SK-N-SH (cell line): ENCODE measurements at regions not wholly inside any gene's neighbourhood (a gene's known extent, or its start where the extent isn't known, plus 50 kb on each side); places are given as distances from the start of the nearest gene placed in this dataset.
A peak's percentile ranks its signal among the peaks of the same experiment; 100 is the strongest.

Source experiments
- CTCF ChIA-PET: fragments of 300-600, 350-600 bp; formaldehyde crosslinking; extraction: SDS; loops from one replicate; lab custom pipeline; 2021; lab: Yijun Ruan, JAX
- POLR2A ChIA-PET: fragments of 350-600 bp; sonication (Branson Sonifier 250); formaldehyde crosslinking; extraction: SDS; loops from one replicate; lab custom pipeline; 2020; ENCODE audit warnings: antibody characterized with exemption, inconsistent platforms; lab: Yijun Ruan, JAX
- DNase-seq: peaks from one replicate; pipeline ENCODE4 v3.0.0; 2012
- H2AFZ ChIP-seq: fragments of 200-600 bp; sonication (generic); 2 replicates; pipeline ENCODE4 v1.8.1; 2016; ENCODE audit warnings: antibody characterized with exemption, mild to moderate bottlenecking, low read depth
- H3F3A ChIP-seq: fragments of 200-600 bp; sonication (generic); replicated peaks from 2 replicates; pipeline ENCODE3; 2016; ENCODE audit warnings: antibody characterized with exemption, mild to moderate bottlenecking; ENCODE audit not compliant: insufficient read depth
- H3K27ac ChIP-seq, 2 experiments: fragments of 200-500 bp in 1 of 2; fragments of 200-600 bp in 1 of 2; sonication (Bioruptor generic) in 1 of 2; sonication (generic), shearing (Covaris generic) in 1 of 2; 2 replicates each; pipeline versions ENCODE4 v1.5.1 to v1.6.1; 2014 to 2016; ENCODE audit warnings: low read depth in 2 of 2, inconsistent platforms in 1 of 2, low read length in 1 of 2, mild to moderate bottlenecking in 1 of 2, mixed read lengths in 1 of 2
- H3K27me3 ChIP-seq: fragments of 200-600 bp; sonication (generic), shearing (Covaris generic); 2 replicates; pipeline ENCODE4 v1.6.1; 2016; ENCODE audit warnings: mixed run types; ENCODE audit not compliant: insufficient read depth
- H3K36me3 ChIP-seq, 2 experiments: fragments of 200-500 bp in 1 of 2; fragments of 200-600 bp in 1 of 2; sonication (Bioruptor generic) in 1 of 2; sonication (generic) in 1 of 2; replicated peaks in 1 of 2; 2 replicates each; pipeline versions ENCODE3 to v1.5.1; 2014 to 2016; ENCODE audit warnings: low read length in 1 of 2, mild to moderate bottlenecking in 1 of 2; ENCODE audit not compliant: insufficient read depth in 2 of 2, control insufficient read depth in 1 of 2
- H3K4me1 ChIP-seq, 2 experiments: fragments of 200-500 bp in 1 of 2; fragments of 200-600 bp in 1 of 2; sonication (Bioruptor generic) in 1 of 2; sonication (generic), shearing (Covaris generic) in 1 of 2; 2 replicates each; pipeline versions ENCODE4 v1.5.1 to v1.6.1; 2014 to 2016; ENCODE audit warnings: low read depth in 1 of 2, low read length in 1 of 2, mixed run types in 1 of 2; ENCODE audit not compliant: insufficient read depth in 2 of 2, control insufficient read depth in 1 of 2
- H3K4me2 ChIP-seq: fragments of 200-600 bp; sonication (generic), shearing (Covaris generic); 2 replicates; pipeline ENCODE4 v1.6.1; 2017; ENCODE audit warnings: mixed run types
- H3K4me3 ChIP-seq, 2 experiments: fragments of 200-500 bp in 1 of 2; fragments of 200-600 bp in 1 of 2; sonication (Bioruptor generic) in 1 of 2; sonication (generic), shearing (Covaris generic) in 1 of 2; 2 replicates each; pipeline versions ENCODE4 v1.5.1 to v1.8.1; 2014 to 2016; ENCODE audit warnings: low read depth in 2 of 2, inconsistent platforms in 1 of 2, low read length in 1 of 2, mild to moderate bottlenecking in 1 of 2, mixed read lengths in 1 of 2, moderate library complexity in 1 of 2
- H3K79me2 ChIP-seq: fragments of 200-600 bp; sonication (generic); 2 replicates; pipeline ENCODE4 v1.8.1; 2017; ENCODE audit warnings: mild to moderate bottlenecking; ENCODE audit not compliant: insufficient read depth
- H3K9ac ChIP-seq: fragments of 200-600 bp; sonication (generic); 2 replicates; pipeline ENCODE4 v1.6.1; 2017; ENCODE audit warnings: mixed run types
- H3K9me2 ChIP-seq: fragments of 200-600 bp; sonication (generic); 2 replicates; pipeline ENCODE4 v1.6.1; 2017; ENCODE audit warnings: mixed run types
- H3K9me3 ChIP-seq: fragments of 200-600 bp; sonication (generic); 2 replicates; pipeline ENCODE4 v1.6.1; 2017; ENCODE audit warnings: mixed run types, mild to moderate bottlenecking, moderate library complexity
- H4K20me1 ChIP-seq: fragments of 200-600 bp; sonication (generic); 2 replicates; pipeline ENCODE4 v1.6.1; 2017; ENCODE audit warnings: mild to moderate bottlenecking, mixed run types; ENCODE audit not compliant: insufficient read depth
- EP300 ChIP-seq, 2 experiments: IDR thresholded peaks; 2 replicates each; pipeline versions ENCODE4 v1.4.0 to v1.6.1; 2012; ENCODE audit warnings: borderline replicate concordance in 1 of 2, low read depth in 1 of 2, low read length in 1 of 2
- POLR2AphosphoS5 ChIP-seq: IDR thresholded peaks from 2 replicates; pipeline ENCODE4 v1.6.1; 2012; ENCODE audit warnings: low read depth, low read length
- RCOR1 ChIP-seq: fragments of 150-350 bp; IDR thresholded peaks from 2 replicates; pipeline ENCODE4 v1.6.1; 2017; ENCODE audit warnings: antibody characterized with exemption, low read length
- RFX5 ChIP-seq: IDR thresholded peaks from 2 replicates; pipeline ENCODE4 v1.6.1; 2012; ENCODE audit warnings: mild to moderate bottlenecking, improper control_type of control experiment, low read length
- SMC3 ChIP-seq: IDR thresholded peaks from 2 replicates; pipeline ENCODE4 v1.6.1; 2012; ENCODE audit warnings: low read depth, low read length, improper control_type of control experiment
- TAF1 ChIP-seq: IDR thresholded peaks from 2 replicates; pipeline ENCODE4 v1.6.1; 2012; ENCODE audit warnings: low read depth, mild to moderate bottlenecking, low read length, moderate library complexity, borderline replicate concordance
- TCF12 ChIP-seq: IDR thresholded peaks from 2 replicates; pipeline ENCODE4 v1.4.0; 2012
- WGBS: methylation state at CpG from one replicate; pipeline ENCODE4 v1.1.6; 2017; ENCODE audit warnings: low lambda C conversion rate; 5-methylcytosine and 5-hydroxymethylcytosine counted together
- TF ChIP-seq, protein P1 (sequence below): fragments of 150-350 bp; IDR thresholded peaks from 2 replicates; pipeline ENCODE4 v1.6.1; 2016; ENCODE audit warnings: mild to moderate bottlenecking, low read depth, low read length
- TF ChIP-seq, protein P2 (sequence below): IDR thresholded peaks from 2 replicates; pipeline ENCODE4 v1.4.0; 2012; ENCODE audit warnings: low read depth
- TF ChIP-seq, protein P3 (sequence below): IDR thresholded peaks from 2 replicates; pipeline ENCODE4; 2012

DNA sequence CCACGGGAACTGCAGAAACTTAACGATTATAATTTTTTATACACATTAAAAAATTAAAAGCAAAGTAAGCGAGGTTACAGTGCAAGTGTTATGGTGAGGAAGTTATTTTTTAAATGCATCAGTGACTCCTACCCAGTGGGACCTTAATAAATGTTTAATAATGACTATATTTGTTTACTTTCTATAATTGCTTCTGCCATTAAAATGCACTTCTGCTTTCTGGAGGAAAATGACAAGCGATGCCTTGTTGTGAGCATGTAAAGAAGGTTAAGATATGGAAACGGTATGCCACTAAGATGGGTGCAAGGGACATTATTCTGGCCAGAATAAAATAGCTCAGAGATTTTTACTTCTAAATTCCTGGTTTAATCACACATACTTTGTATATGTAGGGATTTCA lies 252.1 kb downstream of the CDH11 start:
- Histone ChIP-seq H3K4me1 (peaks cover 2 to 13% of the 10 kb centered on the region in 2 experiments), H3K36me3 (no peaks in the 10 kb centered on the region), H3K4me3 (no peak overlapping the region), H3K9me2 (no peaks in the 10 kb centered on the region)
- 79% methylated on average over 5 of the region's 5 CpGs for WGBS
- POLR2A ChIA-PET, result no interaction called here
- TF ChIP-seq RCOR1 (no peak), EP300 (IDR thresholded peaks at IDR 0.05; ENCODE audit: borderline replicate concordance in 1 of 2, low read depth in 1 of 2, low read length in 1 of 2) (no peak), RFX5 (no peak), SMC3 (no peak)
- TF ChIP-seq, protein P1, sequence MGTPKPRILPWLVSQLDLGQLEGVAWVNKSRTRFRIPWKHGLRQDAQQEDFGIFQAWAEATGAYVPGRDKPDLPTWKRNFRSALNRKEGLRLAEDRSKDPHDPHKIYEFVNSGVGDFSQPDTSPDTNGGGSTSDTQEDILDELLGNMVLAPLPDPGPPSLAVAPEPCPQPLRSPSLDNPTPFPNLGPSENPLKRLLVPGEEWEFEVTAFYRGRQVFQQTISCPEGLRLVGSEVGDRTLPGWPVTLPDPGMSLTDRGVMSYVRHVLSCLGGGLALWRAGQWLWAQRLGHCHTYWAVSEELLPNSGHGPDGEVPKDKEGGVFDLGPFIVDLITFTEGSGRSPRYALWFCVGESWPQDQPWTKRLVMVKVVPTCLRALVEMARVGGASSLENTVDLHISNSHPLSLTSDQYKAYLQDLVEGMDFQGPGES, result no peak
- TF ChIP-seq, protein P2, sequence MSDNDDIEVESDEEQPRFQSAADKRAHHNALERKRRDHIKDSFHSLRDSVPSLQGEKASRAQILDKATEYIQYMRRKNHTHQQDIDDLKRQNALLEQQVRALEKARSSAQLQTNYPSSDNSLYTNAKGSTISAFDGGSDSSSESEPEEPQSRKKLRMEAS, result no peak
- TF ChIP-seq, all 33 proteins: peak for 0
- H3K9ac ChIP-seq, result no peak overlapping the region
- no peaks in the 10 kb centered on the region for H4K20me1 ChIP-seq
- H3K4me2 ChIP-seq, result no peak overlapping the region
- H2AFZ ChIP-seq, result no peak overlapping the region
- H3K27me3 ChIP-seq, result no peaks in the 10 kb centered on the region
- peaks cover 13% of the 10 kb centered on the region for H3F3A ChIP-seq
- DNase-seq, result no peak
- CTCF ChIA-PET, result no interaction called here
- H3K27ac ChIP-seq, result no peak overlapping the region
- no peaks in the 10 kb centered on the region for H3K79me2 ChIP-seq
- H3K9me3 ChIP-seq, result no peaks in the 10 kb centered on the region

DNA sequence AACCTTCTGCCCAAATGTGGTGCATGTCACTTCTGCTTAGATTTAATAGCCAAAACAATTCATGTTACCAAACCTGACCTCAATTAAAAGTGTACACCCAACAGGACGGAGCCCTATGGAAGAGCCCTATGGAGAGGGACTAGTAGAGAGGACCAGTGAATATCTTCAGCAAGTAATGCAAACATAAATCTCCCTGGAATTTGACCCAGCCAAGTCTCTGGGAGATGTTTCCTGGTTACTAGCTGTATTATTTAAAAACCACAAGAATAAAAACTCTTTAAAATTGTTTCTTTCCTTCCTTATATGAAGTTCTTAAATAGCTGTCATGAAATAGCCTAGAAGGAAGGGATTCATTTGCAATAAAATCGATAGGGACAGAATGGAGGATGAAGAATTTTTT lies 255.8 kb downstream of the CDH11 start:
- H3F3A ChIP-seq, result peaks cover 34% of the 10 kb centered on the region
- H3K9me3 ChIP-seq, result no peaks in the 10 kb centered on the region
- H3K9me2 ChIP-seq, result no peaks in the 10 kb centered on the region
- H3K27ac ChIP-seq, result peak overlapping the region; percentile 89 to 97; a peak in 3 of 4 replicates
- H3K4me3 ChIP-seq, result no peak overlapping the region
- H4K20me1 ChIP-seq, result no peaks in the 10 kb centered on the region
- TF ChIP-seq, protein P3, sequence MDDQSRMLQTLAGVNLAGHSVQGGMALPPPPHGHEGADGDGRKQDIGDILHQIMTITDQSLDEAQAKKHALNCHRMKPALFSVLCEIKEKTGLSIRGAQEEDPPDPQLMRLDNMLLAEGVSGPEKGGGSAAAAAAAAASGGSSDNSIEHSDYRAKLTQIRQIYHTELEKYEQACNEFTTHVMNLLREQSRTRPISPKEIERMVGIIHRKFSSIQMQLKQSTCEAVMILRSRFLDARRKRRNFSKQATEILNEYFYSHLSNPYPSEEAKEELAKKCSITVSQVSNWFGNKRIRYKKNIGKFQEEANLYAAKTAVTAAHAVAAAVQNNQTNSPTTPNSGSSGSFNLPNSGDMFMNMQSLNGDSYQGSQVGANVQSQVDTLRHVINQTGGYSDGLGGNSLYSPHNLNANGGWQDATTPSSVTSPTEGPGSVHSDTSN, result 0 out of 2 replicates have a peak, but pooled peaks have one; percentile 16
- TF ChIP-seq POLR2AphosphoS5 (no peak), EP300 (IDR thresholded peaks at IDR 0.05; ENCODE audit: borderline replicate concordance in 1 of 2, low read depth in 1 of 2, low read length in 1 of 2) (no peak), TAF1 (no peak), TCF12 (no peak)
- ChIA-PET CTCF (interaction anchor here (1.1 kb wide), 1 partner anchor 64 kb away, joined by 3 read pairs; no protein-coding TSS in a partner anchor), POLR2A (no interaction called here)
- peak overlapping the region; percentile 64; the same call in 1 of the 2 replicates for H3K4me2 ChIP-seq
- no peak for DNase-seq
- peaks cover 7 to 24% of the 10 kb centered on the region in 2 experiments for H3K4me1 ChIP-seq
- H3K79me2 ChIP-seq, result no peaks in the 10 kb centered on the region
- no peaks in the 10 kb centered on the region for H3K36me3 ChIP-seq
- no peaks in the 10 kb centered on the region for H3K27me3 ChIP-seq
- H3K9ac ChIP-seq, result peak overlapping the region; percentile 7; the same call in 1 of the 2 replicates
- 81% methylated on average over 2 of the region's 2 CpGs for WGBS
- no peak overlapping the region for H2AFZ ChIP-seq
